ENCODE measurements at regions not wholly inside any gene's neighbourhood (a gene's known extent, or its start where the extent isn't known, plus 50 kb on each side); places are given as distances from the start of the nearest gene placed in this dataset.

DNA sequence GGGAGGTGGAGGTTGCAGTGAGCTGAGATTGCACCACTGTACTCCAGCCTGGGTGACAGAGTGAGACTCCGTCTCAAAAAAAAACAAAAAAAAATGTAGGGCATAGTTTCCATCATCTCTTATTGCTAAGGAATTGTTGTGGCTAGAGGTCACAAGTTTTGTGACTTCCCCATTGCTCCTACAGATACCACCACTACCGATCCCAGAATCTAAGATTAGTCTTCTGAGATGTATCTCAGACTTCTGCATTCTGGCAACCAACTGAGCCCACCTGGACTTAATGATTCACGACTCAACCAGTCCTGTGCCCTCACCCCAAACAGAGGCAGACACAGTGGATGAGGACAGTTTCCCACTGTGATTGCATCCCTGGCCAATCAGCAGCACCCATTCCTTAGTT, 148.9 kb downstream of the NECTIN1 start:
- TF ChIP-seq RFX5 (IDR thresholded peaks at IDR 0.05; ENCODE audit: low read length) = no peak
- no peak for TF ChIP-seq TAF1 (IDR thresholded peaks at IDR 0.05; ENCODE audit: borderline replicate concordance, low read depth, low read length)
- TF ChIP-seq FOSL2 (IDR thresholded peaks at IDR 0.05; ENCODE audit: borderline replicate concordance, low read depth) = no peak
- TF ChIP-seq, protein P1, sequence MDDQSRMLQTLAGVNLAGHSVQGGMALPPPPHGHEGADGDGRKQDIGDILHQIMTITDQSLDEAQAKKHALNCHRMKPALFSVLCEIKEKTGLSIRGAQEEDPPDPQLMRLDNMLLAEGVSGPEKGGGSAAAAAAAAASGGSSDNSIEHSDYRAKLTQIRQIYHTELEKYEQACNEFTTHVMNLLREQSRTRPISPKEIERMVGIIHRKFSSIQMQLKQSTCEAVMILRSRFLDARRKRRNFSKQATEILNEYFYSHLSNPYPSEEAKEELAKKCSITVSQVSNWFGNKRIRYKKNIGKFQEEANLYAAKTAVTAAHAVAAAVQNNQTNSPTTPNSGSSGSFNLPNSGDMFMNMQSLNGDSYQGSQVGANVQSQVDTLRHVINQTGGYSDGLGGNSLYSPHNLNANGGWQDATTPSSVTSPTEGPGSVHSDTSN (IDR thresholded peaks at IDR 0.05) = no peak
- TF ChIP-seq, protein P2, sequence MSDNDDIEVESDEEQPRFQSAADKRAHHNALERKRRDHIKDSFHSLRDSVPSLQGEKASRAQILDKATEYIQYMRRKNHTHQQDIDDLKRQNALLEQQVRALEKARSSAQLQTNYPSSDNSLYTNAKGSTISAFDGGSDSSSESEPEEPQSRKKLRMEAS (IDR thresholded peaks at IDR 0.05; ENCODE audit: low read depth) = no peak
- TF ChIP-seq MXI1 (IDR thresholded peaks at IDR 0.05; ENCODE audit: low read depth, low read length) = no peak
- TF ChIP-seq POLR2AphosphoS5 (IDR thresholded peaks at IDR 0.05; ENCODE audit: low read depth, low read length) = no peak
- TF ChIP-seq, protein P3, sequence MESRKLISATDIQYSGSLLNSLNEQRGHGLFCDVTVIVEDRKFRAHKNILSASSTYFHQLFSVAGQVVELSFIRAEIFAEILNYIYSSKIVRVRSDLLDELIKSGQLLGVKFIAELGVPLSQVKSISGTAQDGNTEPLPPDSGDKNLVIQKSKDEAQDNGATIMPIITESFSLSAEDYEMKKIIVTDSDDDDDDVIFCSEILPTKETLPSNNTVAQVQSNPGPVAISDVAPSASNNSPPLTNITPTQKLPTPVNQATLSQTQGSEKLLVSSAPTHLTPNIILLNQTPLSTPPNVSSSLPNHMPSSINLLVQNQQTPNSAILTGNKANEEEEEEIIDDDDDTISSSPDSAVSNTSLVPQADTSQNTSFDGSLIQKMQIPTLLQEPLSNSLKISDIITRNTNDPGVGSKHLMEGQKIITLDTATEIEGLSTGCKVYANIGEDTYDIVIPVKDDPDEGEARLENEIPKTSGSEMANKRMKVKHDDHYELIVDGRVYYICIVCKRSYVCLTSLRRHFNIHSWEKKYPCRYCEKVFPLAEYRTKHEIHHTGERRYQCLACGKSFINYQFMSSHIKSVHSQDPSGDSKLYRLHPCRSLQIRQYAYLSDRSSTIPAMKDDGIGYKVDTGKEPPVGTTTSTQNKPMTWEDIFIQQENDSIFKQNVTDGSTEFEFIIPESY (IDR thresholded peaks at IDR 0.05; ENCODE audit: borderline replicate concordance, low read depth) = no peak
- TF ChIP-seq, protein P4, sequence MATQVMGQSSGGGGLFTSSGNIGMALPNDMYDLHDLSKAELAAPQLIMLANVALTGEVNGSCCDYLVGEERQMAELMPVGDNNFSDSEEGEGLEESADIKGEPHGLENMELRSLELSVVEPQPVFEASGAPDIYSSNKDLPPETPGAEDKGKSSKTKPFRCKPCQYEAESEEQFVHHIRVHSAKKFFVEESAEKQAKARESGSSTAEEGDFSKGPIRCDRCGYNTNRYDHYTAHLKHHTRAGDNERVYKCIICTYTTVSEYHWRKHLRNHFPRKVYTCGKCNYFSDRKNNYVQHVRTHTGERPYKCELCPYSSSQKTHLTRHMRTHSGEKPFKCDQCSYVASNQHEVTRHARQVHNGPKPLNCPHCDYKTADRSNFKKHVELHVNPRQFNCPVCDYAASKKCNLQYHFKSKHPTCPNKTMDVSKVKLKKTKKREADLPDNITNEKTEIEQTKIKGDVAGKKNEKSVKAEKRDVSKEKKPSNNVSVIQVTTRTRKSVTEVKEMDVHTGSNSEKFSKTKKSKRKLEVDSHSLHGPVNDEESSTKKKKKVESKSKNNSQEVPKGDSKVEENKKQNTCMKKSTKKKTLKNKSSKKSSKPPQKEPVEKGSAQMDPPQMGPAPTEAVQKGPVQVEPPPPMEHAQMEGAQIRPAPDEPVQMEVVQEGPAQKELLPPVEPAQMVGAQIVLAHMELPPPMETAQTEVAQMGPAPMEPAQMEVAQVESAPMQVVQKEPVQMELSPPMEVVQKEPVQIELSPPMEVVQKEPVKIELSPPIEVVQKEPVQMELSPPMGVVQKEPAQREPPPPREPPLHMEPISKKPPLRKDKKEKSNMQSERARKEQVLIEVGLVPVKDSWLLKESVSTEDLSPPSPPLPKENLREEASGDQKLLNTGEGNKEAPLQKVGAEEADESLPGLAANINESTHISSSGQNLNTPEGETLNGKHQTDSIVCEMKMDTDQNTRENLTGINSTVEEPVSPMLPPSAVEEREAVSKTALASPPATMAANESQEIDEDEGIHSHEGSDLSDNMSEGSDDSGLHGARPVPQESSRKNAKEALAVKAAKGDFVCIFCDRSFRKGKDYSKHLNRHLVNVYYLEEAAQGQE (IDR thresholded peaks at IDR 0.05; ENCODE audit: low read depth, low read length) = no peak
- no peak for TF ChIP-seq RAD21 (IDR thresholded peaks at IDR 0.05; ENCODE audit: low read length)
- TF ChIP-seq SIN3A (IDR thresholded peaks at IDR 0.05; ENCODE audit: borderline replicate concordance, low read depth, low read length) = no peak
- TF ChIP-seq SMC3 (IDR thresholded peaks at IDR 0.05; ENCODE audit: low read depth, low read length) = no peak
- TF ChIP-seq, protein P5, sequence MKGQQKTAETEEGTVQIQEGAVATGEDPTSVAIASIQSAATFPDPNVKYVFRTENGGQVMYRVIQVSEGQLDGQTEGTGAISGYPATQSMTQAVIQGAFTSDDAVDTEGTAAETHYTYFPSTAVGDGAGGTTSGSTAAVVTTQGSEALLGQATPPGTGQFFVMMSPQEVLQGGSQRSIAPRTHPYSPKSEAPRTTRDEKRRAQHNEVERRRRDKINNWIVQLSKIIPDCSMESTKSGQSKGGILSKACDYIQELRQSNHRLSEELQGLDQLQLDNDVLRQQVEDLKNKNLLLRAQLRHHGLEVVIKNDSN (IDR thresholded peaks at IDR 0.05; ENCODE audit: borderline replicate concordance, low read depth) = no peak
- TF ChIP-seq, protein P6, sequence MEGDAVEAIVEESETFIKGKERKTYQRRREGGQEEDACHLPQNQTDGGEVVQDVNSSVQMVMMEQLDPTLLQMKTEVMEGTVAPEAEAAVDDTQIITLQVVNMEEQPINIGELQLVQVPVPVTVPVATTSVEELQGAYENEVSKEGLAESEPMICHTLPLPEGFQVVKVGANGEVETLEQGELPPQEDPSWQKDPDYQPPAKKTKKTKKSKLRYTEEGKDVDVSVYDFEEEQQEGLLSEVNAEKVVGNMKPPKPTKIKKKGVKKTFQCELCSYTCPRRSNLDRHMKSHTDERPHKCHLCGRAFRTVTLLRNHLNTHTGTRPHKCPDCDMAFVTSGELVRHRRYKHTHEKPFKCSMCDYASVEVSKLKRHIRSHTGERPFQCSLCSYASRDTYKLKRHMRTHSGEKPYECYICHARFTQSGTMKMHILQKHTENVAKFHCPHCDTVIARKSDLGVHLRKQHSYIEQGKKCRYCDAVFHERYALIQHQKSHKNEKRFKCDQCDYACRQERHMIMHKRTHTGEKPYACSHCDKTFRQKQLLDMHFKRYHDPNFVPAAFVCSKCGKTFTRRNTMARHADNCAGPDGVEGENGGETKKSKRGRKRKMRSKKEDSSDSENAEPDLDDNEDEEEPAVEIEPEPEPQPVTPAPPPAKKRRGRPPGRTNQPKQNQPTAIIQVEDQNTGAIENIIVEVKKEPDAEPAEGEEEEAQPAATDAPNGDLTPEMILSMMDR (IDR thresholded peaks at IDR 0.05) = no peak
- no peak for TF ChIP-seq TEAD4 (IDR thresholded peaks at IDR 0.05; ENCODE audit: borderline replicate concordance, insufficient read depth)
- Histone ChIP-seq H3K9ac (no peak overlapping the region), H3K9me3 (no peaks in the 10 kb centered on the region), H3K79me2 (ENCODE audit: insufficient read depth) (no peaks in the 10 kb centered on the region), H3K27ac (ENCODE audit: low read depth in 2 of 2, low read length in 1 of 2) (no peak overlapping the region), H3K4me3 (ENCODE audit: low read depth in 2 of 2, low read length in 1 of 2) (no peak overlapping the region), H3K9me2 (no peaks in the 10 kb centered on the region), H3K4me1 (ENCODE audit: control insufficient read depth in 1 of 2, insufficient read depth in 2 of 2, low read depth in 1 of 2, low read length in 1 of 2) (peaks cover 8 to 10% of the 10 kb centered on the region in 2 experiments; a peak in 2 of 4 replicates), H4K20me1 (ENCODE audit: insufficient read depth) (no peaks in the 10 kb centered on the region), H3K4me2 (no peak overlapping the region), H3K27me3 (ENCODE audit: insufficient read depth) (no peaks in the 10 kb centered on the region), H2AFZ (ENCODE audit: low read depth) (no peak overlapping the region), H3F3A (replicated peaks; ENCODE audit: insufficient read depth) (peaks cover 4% of the 10 kb centered on the region), H3K36me3 (replicated peaks in 1 of 2; ENCODE audit: control insufficient read depth in 1 of 2, insufficient read depth in 2 of 2, low read length in 1 of 2) (no peaks in the 10 kb centered on the region)
- no peak for DNase-seq
- CTCF ChIA-PET = no interaction called here
- POLR2A ChIA-PET = no interaction called here
- WGBS (ENCODE audit: low lambda C conversion rate) = 70% methylated on average over 3 of the region's 3 CpGs

Data from SK-N-SH (cell line).